ENCODE measurements at regions not wholly inside any gene's neighbourhood (a gene's known extent, or its start where the extent isn't known, plus 50 kb on each side); places are given as distances from the start of the nearest gene placed in this dataset.

DNA sequence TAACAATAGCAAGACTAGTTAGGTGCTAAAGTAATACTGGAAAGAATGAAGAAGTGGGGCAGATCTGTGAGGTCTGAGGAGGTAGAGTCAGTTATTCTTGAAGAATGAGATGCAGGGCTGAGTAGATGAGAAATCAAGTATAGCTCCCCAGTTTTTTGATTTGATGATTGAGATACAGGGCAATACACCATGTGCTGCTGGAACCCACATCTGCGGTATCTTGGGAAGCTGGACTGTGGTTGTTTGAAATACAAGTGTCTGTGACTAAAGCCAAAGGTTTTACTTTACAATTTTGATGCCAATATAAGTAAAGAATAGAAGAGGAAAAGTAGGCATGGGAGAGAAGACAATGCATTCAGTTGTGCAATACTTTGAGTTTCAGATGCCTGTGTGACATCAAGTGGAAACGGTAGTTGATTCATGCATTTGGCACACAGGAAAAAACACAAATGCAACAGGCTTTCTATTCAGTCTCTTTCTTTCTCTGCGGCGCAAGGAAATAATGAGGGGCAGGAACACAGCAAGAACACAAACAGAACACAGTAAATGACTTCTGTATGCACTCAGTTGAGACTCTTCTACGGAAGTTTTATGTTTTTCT lies 190.2 kb upstream of the SLC38A2 start:
- TF ChIP-seq, protein P1, sequence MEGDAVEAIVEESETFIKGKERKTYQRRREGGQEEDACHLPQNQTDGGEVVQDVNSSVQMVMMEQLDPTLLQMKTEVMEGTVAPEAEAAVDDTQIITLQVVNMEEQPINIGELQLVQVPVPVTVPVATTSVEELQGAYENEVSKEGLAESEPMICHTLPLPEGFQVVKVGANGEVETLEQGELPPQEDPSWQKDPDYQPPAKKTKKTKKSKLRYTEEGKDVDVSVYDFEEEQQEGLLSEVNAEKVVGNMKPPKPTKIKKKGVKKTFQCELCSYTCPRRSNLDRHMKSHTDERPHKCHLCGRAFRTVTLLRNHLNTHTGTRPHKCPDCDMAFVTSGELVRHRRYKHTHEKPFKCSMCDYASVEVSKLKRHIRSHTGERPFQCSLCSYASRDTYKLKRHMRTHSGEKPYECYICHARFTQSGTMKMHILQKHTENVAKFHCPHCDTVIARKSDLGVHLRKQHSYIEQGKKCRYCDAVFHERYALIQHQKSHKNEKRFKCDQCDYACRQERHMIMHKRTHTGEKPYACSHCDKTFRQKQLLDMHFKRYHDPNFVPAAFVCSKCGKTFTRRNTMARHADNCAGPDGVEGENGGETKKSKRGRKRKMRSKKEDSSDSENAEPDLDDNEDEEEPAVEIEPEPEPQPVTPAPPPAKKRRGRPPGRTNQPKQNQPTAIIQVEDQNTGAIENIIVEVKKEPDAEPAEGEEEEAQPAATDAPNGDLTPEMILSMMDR (IDR thresholded peaks at IDR 0.05) = no peak
- no peak for TF ChIP-seq POLR2A (IDR thresholded peaks at IDR 0.05)

Measured in body of pancreas (tissue), 4 donors.